ENCODE measurements at regions not wholly inside any gene's neighbourhood (a gene's known extent, or its start where the extent isn't known, plus 50 kb on each side); places are given as distances from the start of the nearest gene placed in this dataset.

DNA sequence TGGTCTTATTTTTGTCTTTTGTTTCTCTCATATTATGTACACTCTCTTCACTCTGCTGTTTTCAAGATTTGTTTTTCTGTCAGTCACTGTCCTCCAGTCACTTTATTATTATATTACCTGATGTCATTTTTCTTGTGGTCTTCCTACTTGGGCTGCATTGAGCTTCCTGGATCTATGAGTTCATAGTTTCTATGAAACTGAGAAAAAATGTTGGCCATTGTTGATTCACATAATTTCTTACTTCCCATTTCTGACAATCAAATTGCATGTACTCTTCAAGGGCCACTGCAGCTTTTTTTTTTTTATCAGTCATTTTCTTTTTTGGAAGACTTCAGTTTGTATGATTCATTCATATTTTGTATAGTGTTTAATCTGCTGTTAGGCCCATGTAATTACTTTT is 1180.6 kb upstream of the GBE1 start:
- no peaks in the 10 kb centered on the region for H3K36me3 ChIP-seq (ENCODE audit: control insufficient read depth, insufficient read depth, low read length)
- no peak overlapping the region for H3K9ac ChIP-seq (ENCODE audit: low read length)
- H3K4me1 ChIP-seq (ENCODE audit: control insufficient read depth, insufficient read depth, low read length), result no peaks in the 10 kb centered on the region
- H3K9me3 ChIP-seq (ENCODE audit: control insufficient read depth, insufficient read depth, low read depth, low read length), result peaks cover 27% of the 10 kb centered on the region
- no peak overlapping the region for H3K27ac ChIP-seq (ENCODE audit: low read depth, low read length)
- no peaks in the 10 kb centered on the region for H3K27me3 ChIP-seq (ENCODE audit: control insufficient read depth, insufficient read depth, low read length)
- no peak overlapping the region for H3K4me3 ChIP-seq (ENCODE audit: low read depth, low read length)

DNA sequence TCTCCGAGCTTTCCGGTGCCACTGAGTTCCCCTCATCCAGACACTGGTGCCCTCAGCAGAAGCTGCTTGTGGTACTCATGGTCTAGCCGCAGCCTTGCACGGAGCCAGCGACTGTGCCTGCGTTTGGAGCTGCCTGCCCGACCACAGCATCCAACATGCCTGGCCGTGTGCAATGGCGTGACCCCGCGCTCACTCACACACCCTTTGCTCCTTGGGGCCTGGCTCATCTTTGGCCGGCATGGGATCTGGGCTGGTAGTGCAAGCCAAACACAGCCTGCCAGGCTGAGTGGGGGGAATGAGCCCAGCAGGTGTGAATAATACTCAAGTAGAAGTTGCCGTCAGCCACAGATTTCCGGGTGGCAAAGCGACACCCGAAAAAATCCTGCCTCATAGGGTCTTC is 1178.7 kb upstream of the GBE1 start:
- Histone ChIP-seq H3K36me3 (ENCODE audit: control insufficient read depth, insufficient read depth, low read length) (no peaks in the 10 kb centered on the region), H3K9ac (ENCODE audit: low read length) (no peak overlapping the region), H3K27ac (ENCODE audit: low read depth, low read length) (no peak overlapping the region), H3K9me3 (ENCODE audit: control insufficient read depth, insufficient read depth, low read depth, low read length) (peaks cover 31% of the 10 kb centered on the region), H3K4me3 (ENCODE audit: low read depth, low read length) (no peak overlapping the region), H3K27me3 (ENCODE audit: control insufficient read depth, insufficient read depth, low read length) (no peaks in the 10 kb centered on the region), H3K4me1 (ENCODE audit: control insufficient read depth, insufficient read depth, low read length) (no peaks in the 10 kb centered on the region)

DNA sequence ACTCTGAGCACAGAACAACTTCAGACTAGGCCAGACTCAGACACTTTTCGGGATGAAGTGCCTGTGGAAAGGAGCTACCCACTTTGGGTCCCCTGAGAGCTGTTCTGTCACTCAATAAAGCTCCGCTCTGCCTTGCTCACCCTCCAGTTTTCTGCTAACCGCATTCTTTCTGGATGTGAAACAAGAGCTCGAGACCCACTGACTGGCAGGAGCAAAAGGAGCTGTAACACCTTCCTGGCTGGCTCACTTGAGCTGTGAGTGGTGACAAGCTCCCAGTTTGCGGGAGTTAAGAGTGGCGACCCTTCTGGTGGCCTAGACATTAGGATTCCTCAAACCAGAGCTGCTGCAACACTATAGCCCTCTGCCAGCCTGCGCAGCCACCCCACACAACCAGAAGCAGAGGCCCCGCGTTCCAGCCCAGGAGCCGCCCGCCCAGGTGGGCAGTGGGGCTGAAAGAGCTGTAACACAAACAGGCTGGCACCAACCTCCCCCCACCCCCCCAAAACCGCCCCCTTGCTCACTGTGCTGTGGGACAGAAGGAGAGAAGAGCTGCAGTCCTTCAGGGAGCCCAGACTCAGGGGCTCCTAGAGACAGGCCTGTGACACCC is 1178.1 kb upstream of the GBE1 start:
- no peaks in the 10 kb centered on the region for H3K27me3 ChIP-seq (ENCODE audit: control insufficient read depth, insufficient read depth, low read length)
- H3K36me3 ChIP-seq (ENCODE audit: control insufficient read depth, insufficient read depth, low read length), result no peaks in the 10 kb centered on the region
- no peak overlapping the region for H3K4me3 ChIP-seq (ENCODE audit: low read depth, low read length)
- H3K9ac ChIP-seq (ENCODE audit: low read length), result no peak overlapping the region
- peaks cover 28% of the 10 kb centered on the region for H3K9me3 ChIP-seq (ENCODE audit: control insufficient read depth, insufficient read depth, low read depth, low read length)
- H3K27ac ChIP-seq (ENCODE audit: low read depth, low read length), result no peak overlapping the region
- H3K4me1 ChIP-seq (ENCODE audit: control insufficient read depth, insufficient read depth, low read length), result no peaks in the 10 kb centered on the region

DNA sequence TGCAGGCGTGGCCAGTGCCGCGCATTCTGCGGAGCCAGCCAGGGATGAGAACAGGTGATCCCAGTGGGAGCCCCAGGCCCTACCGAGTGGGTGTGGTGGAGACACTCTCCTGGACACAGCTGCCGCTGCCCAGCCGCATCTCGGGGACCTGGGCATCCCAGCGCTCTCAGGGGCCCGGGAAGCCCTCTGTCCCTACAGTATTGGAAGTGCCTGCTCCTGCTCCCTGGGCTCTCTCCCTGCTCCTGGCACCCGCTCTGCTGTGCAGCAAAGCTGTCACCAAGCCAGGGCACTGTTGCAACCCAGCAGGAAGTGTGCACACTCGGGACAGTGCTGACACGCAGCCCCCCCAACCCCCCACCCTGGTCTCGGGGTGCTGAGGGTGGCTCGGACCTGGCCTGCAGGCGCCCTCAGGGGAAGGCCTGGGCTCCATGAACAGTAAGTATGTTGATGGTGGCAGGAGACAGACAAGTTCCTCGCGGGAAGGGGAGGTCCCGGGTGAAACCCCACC is 1177.4 kb upstream of the GBE1 start:
- Histone ChIP-seq H3K27me3 (ENCODE audit: control insufficient read depth, insufficient read depth, low read length) (no peaks in the 10 kb centered on the region), H3K27ac (ENCODE audit: low read depth, low read length) (no peak overlapping the region), H3K36me3 (ENCODE audit: control insufficient read depth, insufficient read depth, low read length) (no peaks in the 10 kb centered on the region), H3K4me3 (ENCODE audit: low read depth, low read length) (no peak overlapping the region), H3K4me1 (ENCODE audit: control insufficient read depth, insufficient read depth, low read length) (no peaks in the 10 kb centered on the region), H3K9me3 (ENCODE audit: control insufficient read depth, insufficient read depth, low read depth, low read length) (peaks cover 23% of the 10 kb centered on the region), H3K9ac (ENCODE audit: low read length) (no peak overlapping the region)

DNA sequence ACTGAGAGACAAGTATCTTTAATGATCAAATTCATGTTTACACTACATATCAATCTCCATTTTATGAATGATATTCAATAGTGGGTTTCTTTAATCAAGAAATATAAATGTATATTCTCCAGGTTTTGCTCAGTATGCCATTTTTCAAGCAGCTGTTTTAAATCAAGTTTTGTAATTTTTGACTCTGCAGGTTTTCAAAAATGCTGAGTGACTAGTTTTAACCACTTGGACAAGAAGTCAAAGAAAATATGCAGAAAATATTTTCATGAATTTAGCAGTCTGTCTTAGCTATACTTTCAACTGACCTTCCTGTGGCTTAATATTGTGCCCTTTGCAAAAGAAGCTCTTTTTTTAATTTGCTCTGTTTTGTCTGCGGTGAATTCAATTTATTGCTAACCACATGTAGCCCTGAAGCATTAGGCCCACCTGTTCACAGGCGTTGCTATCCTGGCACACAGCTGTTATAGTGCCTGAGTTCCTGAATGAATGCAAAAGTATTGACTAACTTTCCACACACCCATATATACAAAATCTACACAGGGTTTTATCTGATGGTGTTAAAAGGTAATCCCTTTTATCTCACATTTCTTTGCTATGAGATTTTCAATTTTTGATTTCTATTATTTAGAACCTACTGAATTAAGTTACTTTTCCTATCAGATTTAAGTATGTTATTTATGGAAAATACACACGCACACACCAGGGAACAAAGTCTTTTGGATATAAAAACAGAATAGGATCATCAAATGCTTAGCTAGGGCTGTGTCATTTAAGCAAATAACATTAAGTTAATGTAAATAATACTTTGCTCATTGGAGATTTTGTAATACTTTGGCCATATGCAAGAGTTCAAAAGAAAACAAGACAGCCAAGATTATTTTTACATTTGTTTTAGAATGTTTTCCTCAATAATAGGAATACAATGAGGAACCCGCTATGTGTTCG is 1166.1 kb upstream of the GBE1 start:
- H3K4me3 ChIP-seq (ENCODE audit: low read depth, low read length), result no peak overlapping the region
- no peaks in the 10 kb centered on the region for H3K36me3 ChIP-seq (ENCODE audit: control insufficient read depth, insufficient read depth, low read length)
- no peaks in the 10 kb centered on the region for H3K4me1 ChIP-seq (ENCODE audit: control insufficient read depth, insufficient read depth, low read length)
- H3K27me3 ChIP-seq (ENCODE audit: control insufficient read depth, insufficient read depth, low read length), result no peaks in the 10 kb centered on the region
- no peak overlapping the region for H3K27ac ChIP-seq (ENCODE audit: low read depth, low read length)
- no peaks in the 10 kb centered on the region for H3K9me3 ChIP-seq (ENCODE audit: control insufficient read depth, insufficient read depth, low read depth, low read length)
- no peak overlapping the region for H3K9ac ChIP-seq (ENCODE audit: low read length)

DNA sequence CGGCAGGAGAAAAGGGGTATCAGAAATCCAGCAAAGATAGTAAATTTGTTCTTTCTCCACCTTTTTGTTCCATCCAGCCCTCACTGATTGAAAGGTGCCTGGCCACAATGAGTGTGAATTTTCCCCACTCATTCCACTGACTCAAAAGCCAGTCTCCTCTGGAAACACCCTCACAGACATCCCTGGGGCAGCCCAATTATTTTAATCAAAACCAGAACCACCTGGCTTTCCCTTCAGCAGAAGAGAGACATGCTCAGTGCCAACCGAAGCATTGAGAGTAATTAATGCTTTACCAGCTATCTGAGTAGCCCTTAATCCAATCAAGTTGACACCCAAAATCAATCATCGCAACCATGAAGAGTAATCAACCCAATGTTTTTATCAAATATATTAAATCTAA is 1129.6 kb upstream of the GBE1 start:
- H3K4me1 ChIP-seq (ENCODE audit: control insufficient read depth, insufficient read depth, low read length), result no peaks in the 10 kb centered on the region; the same call in 1 of the 2 replicates
- H3K9me3 ChIP-seq (ENCODE audit: control insufficient read depth, insufficient read depth, low read depth, low read length), result no peaks in the 10 kb centered on the region
- no peak overlapping the region for H3K4me3 ChIP-seq (ENCODE audit: low read depth, low read length)
- no peaks in the 10 kb centered on the region for H3K27me3 ChIP-seq (ENCODE audit: control insufficient read depth, insufficient read depth, low read length)
- H3K27ac ChIP-seq (ENCODE audit: low read depth, low read length), result no peak overlapping the region
- no peaks in the 10 kb centered on the region for H3K36me3 ChIP-seq (ENCODE audit: control insufficient read depth, insufficient read depth, low read length)
- H3K9ac ChIP-seq (ENCODE audit: low read length), result no peak overlapping the region

DNA sequence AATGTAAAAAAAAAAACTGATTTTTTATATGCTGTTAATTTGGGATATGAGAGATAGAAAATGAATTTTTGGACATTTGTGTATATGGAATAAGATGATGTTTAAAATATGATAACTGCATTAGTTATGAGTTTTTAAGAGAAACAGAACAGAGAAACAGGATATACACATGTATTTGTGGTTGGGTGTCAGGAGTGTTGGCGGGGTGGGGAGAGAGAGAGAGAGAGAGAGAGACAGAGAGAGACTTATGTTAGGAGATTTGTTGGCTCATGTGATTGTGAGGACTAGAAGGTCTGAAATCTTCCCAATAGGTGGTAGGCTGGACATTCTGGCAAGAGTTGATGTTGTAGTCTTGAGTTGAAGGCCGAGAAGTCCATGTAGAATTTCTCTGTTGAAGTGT is 1121.6 kb upstream of the GBE1 start:
- Histone ChIP-seq H3K9ac (ENCODE audit: low read length) (no peak overlapping the region), H3K4me1 (ENCODE audit: control insufficient read depth, insufficient read depth, low read length) (no peaks in the 10 kb centered on the region), H3K27ac (ENCODE audit: low read depth, low read length) (no peak overlapping the region), H3K36me3 (ENCODE audit: control insufficient read depth, insufficient read depth, low read length) (no peaks in the 10 kb centered on the region), H3K9me3 (ENCODE audit: control insufficient read depth, insufficient read depth, low read depth, low read length) (no peaks in the 10 kb centered on the region), H3K4me3 (ENCODE audit: low read depth, low read length) (no peak overlapping the region), H3K27me3 (ENCODE audit: control insufficient read depth, insufficient read depth, low read length) (no peaks in the 10 kb centered on the region)

DNA sequence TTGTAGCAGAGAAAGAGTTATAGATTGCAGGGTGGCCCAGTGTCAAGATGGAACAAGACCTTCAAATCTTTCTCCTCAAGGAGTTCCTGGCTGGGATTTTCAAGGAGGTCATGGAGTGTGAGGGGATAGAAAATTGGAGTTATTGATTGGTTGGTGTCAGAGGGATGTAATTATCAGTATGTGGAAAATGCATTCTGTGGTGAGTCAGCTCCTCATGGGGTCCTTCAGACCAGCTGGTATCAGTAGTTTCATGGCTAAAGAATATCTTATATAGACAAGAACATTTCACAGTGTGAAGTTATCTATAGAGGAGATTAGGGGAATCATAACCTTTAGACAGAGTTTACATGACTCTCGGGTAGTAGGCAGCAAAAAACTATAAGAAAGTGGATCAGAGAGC is 1114.0 kb upstream of the GBE1 start:
- Histone ChIP-seq H3K4me3 (ENCODE audit: low read depth, low read length) (no peak overlapping the region), H3K27me3 (ENCODE audit: control insufficient read depth, insufficient read depth, low read length) (no peaks in the 10 kb centered on the region), H3K27ac (ENCODE audit: low read depth, low read length) (no peak overlapping the region), H3K9me3 (ENCODE audit: control insufficient read depth, insufficient read depth, low read depth, low read length) (no peaks in the 10 kb centered on the region), H3K36me3 (ENCODE audit: control insufficient read depth, insufficient read depth, low read length) (no peaks in the 10 kb centered on the region), H3K9ac (ENCODE audit: low read length) (no peak overlapping the region), H3K4me1 (ENCODE audit: control insufficient read depth, insufficient read depth, low read length) (peaks cover 5% of the 10 kb centered on the region; the same call in 1 of the 2 replicates)

DNA sequence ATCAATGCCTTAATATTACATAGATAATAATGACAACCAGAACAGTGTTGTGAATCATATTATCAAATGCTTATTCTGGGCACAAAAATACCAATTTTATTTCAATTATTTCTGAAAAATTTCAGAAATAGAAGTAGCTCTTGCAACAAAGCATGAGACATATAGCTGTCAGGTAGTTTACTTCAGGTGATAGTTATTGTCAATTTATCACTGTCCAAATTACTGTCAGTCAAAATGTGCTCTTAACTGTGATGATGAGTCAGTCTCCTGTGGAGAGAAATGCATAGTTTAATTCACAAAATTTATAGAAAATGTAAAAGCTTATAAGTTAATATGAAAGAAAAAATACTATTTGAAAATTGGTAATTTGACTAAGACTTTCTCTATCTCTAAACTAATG is 1078.4 kb upstream of the GBE1 start:
- Histone ChIP-seq H3K27me3 (ENCODE audit: control insufficient read depth, insufficient read depth, low read length) (no peaks in the 10 kb centered on the region), H3K27ac (ENCODE audit: low read depth, low read length) (no peak overlapping the region), H3K9ac (ENCODE audit: low read length) (no peak overlapping the region), H3K36me3 (ENCODE audit: control insufficient read depth, insufficient read depth, low read length) (no peaks in the 10 kb centered on the region), H3K4me1 (ENCODE audit: control insufficient read depth, insufficient read depth, low read length) (no peaks in the 10 kb centered on the region), H3K9me3 (ENCODE audit: control insufficient read depth, insufficient read depth, low read depth, low read length) (no peaks in the 10 kb centered on the region), H3K4me3 (ENCODE audit: low read depth, low read length) (no peak overlapping the region)

DNA sequence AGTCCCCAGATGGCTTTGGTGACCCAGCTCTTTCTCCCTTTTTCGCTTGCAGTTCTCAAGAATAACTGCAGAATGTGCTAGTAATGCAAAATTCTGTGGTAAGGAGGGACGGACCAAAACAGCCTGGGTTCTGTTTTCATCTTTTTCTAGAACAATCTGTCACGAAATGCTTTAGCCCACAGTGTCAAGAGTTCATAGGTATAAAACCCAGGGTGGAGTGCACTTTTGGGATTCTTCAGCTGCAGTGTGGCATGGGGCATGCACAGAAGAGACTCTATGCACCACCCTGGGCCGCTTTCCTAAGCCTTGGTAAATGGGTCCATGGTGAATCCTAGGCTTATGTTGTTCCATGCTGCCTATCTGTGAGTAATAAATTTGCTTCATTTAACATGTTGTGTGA is 1072.7 kb upstream of the GBE1 start:
- Histone ChIP-seq H3K9ac (ENCODE audit: low read length) (no peak overlapping the region), H3K9me3 (ENCODE audit: control insufficient read depth, insufficient read depth, low read depth, low read length) (peaks cover 3% of the 10 kb centered on the region; the same call in 1 of the 2 replicates), H3K4me3 (ENCODE audit: low read depth, low read length) (no peak overlapping the region), H3K27ac (ENCODE audit: low read depth, low read length) (no peak overlapping the region), H3K4me1 (ENCODE audit: control insufficient read depth, insufficient read depth, low read length) (no peaks in the 10 kb centered on the region), H3K36me3 (ENCODE audit: control insufficient read depth, insufficient read depth, low read length) (no peaks in the 10 kb centered on the region), H3K27me3 (ENCODE audit: control insufficient read depth, insufficient read depth, low read length) (no peaks in the 10 kb centered on the region)

DNA sequence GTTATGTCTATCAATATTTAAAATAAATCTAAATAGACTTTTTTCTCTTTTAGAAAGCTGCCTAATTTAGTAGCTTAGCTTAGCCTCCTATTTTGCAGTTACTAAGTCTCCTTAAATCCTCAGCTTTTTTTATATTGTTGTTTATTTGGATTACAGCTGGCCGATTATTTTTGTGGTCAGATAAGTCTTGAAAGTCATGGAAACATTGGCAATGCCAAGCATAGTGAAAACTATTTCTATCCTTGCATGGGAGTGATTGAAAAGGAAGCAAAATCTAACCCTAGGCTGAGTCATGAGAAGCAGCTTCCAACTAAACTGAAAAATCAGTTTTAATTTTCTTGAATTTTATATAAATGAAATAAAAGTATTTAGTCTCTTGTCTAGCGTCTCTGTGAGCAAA is 1063.0 kb upstream of the GBE1 start:
- no peak overlapping the region for H3K4me3 ChIP-seq (ENCODE audit: low read depth, low read length)
- no peak overlapping the region for H3K9ac ChIP-seq (ENCODE audit: low read length)
- H3K27ac ChIP-seq (ENCODE audit: low read depth, low read length), result no peak overlapping the region
- H3K9me3 ChIP-seq (ENCODE audit: control insufficient read depth, insufficient read depth, low read depth, low read length), result no peaks in the 10 kb centered on the region
- no peaks in the 10 kb centered on the region for H3K27me3 ChIP-seq (ENCODE audit: control insufficient read depth, insufficient read depth, low read length)
- no peaks in the 10 kb centered on the region for H3K36me3 ChIP-seq (ENCODE audit: control insufficient read depth, insufficient read depth, low read length)
- H3K4me1 ChIP-seq (ENCODE audit: control insufficient read depth, insufficient read depth, low read length), result no peaks in the 10 kb centered on the region

Data from HUES6 (cell line).